HG03520 (cell line): ENCODE measurements at regions not wholly inside any gene's neighbourhood (a gene's known extent, or its start where the extent isn't known, plus 50 kb on each side); places are given as distances from the start of the nearest gene placed in this dataset.

Experiments
- ATAC-seq: cut with Tn5 transposase; IDR thresholded peaks from one replicate; pipeline ENCODE4 v1.9.1; 2021; ENCODE audit warnings: mild to moderate bottlenecking, moderate library complexity; ENCODE audit not compliant: unreplicated experiment

GRCh38 chr10:130875897-130876472, 435.5 kb downstream of the TCERG1L start:
- ATAC-seq, result no peak

GRCh38 chr10:130877126-130877525, 434.4 kb downstream of the TCERG1L start:
- no peak for ATAC-seq

- ATAC-seq, result no peak
These were observed 433.4 kb downstream of the TCERG1L start for GRCh38 chr10:130878131-130878530.

- no peak for ATAC-seq
These were observed 428.6 kb downstream of the TCERG1L start for GRCh38 chr10:130882906-130883305.

GRCh38 chr10:130884456-130884855, 427.1 kb downstream of the TCERG1L start:
- no peak for ATAC-seq

- no peak for ATAC-seq
These were observed 426.4 kb downstream of the TCERG1L start for GRCh38 chr10:130885021-130885655.

- no peak for ATAC-seq
These were observed 424.4 kb downstream of the TCERG1L start for GRCh38 chr10:130887170-130887569.

- no peak for ATAC-seq
These were observed 423.0 kb downstream of the TCERG1L start for GRCh38 chr10:130888493-130888892.

GRCh38 chr10:130889240-130889639, 422.3 kb downstream of the TCERG1L start:
- no peak for ATAC-seq

GRCh38 chr10:130889780-130890179, 421.7 kb downstream of the TCERG1L start:
- no peak for ATAC-seq

GRCh38 chr10:130891066-130891465, 420.5 kb downstream of the TCERG1L start:
- ATAC-seq, result no peak

GRCh38 chr10:130894471-130894870, 417.1 kb downstream of the TCERG1L start:
- no peak for ATAC-seq

- ATAC-seq, result no peak
These were observed 416.4 kb downstream of the TCERG1L start for GRCh38 chr10:130895161-130895560.

GRCh38 chr10:130897815-130898214, 413.7 kb downstream of the TCERG1L start:
- no peak for ATAC-seq

- ATAC-seq, result no peak
These were observed 413.1 kb downstream of the TCERG1L start for GRCh38 chr10:130898381-130898780.

GRCh38 chr10:130899856-130900255, 411.7 kb downstream of the TCERG1L start:
- ATAC-seq, result no peak

- no peak for ATAC-seq
These were observed 410.9 kb downstream of the TCERG1L start for GRCh38 chr10:130900441-130901160.

GRCh38 chr10:130901311-130902165, 410.0 kb downstream of the TCERG1L start:
- no peak for ATAC-seq

GRCh38 chr10:130902471-130902870, 409.1 kb downstream of the TCERG1L start:
- ATAC-seq, result no peak

GRCh38 chr10:130902929-130903328, 408.6 kb downstream of the TCERG1L start:
- ATAC-seq, result no peak

GRCh38 chr10:130904676-130905075, 406.8 kb downstream of the TCERG1L start:
- no peak for ATAC-seq
